22Rv1 (cell line): ENCODE measurements at regions not wholly inside any gene's neighbourhood (a gene's known extent, or its start where the extent isn't known, plus 50 kb on each side); places are given as distances from the start of the nearest gene placed in this dataset.
"Not testable (repeated sequence)": the region's sequence is repeated elsewhere in the genome, so short reads cannot be mapped to it uniquely, and the experiment has no call there.

ENCODE experiments used
- CTCF ChIP-seq: fragments of 450-650 bp; IDR thresholded peaks from 2 replicates; pipeline ENCODE4 v1.5.1; 2017; ENCODE audit warnings: mild to moderate bottlenecking
- ZFX ChIP-seq: fragments of 450-650 bp; IDR thresholded peaks from 2 replicates; pipeline ENCODE4 v1.6.1; 2017; ENCODE audit warnings: antibody characterized with exemption, borderline replicate concordance

- TF ChIP-seq CTCF, ZFX: not testable (repeated sequence)
Measured at GRCh38 chr2:88978011-88978410, 286.5 kb downstream of the RPIA start.
